GM06990 (cell line): ENCODE measurements at regions not wholly inside any gene's neighbourhood (a gene's known extent, or its start where the extent isn't known, plus 50 kb on each side); places are given as distances from the start of the nearest gene placed in this dataset.

Experiments used
- DNase-seq: peaks from one replicate; pipeline ENCODE4 v3.0.0-alpha.2; 2011; ENCODE audit not compliant: insufficient read length; ENCODE audit errors: extremely low read depth
- H3K27me3 ChIP-seq: replicated peaks from 2 replicates; pipeline ENCODE4 v1.6.0; 2011; ENCODE audit warnings: low read length; ENCODE audit not compliant: control insufficient read depth, insufficient read depth
- H3K36me3 ChIP-seq: 2 replicates; pipeline ENCODE4 v1.5.1; 2011; ENCODE audit warnings: low read length; ENCODE audit not compliant: control insufficient read depth, insufficient read depth
- H3K4me3 ChIP-seq: replicated peaks from 2 replicates; pipeline ENCODE4 v1.5.1; 2011; ENCODE audit warnings: low read depth, mild to moderate bottlenecking, control low read depth, low read length
- TF ChIP-seq, protein P1 (sequence below): IDR thresholded peaks from 2 replicates; pipeline ENCODE4 v1.5.1; 2011; ENCODE audit warnings: low read length, control low read depth, mild to moderate bottlenecking, inconsistent platforms; ENCODE audit not compliant: insufficient read depth, poor library complexity, severe bottlenecking

DNA sequence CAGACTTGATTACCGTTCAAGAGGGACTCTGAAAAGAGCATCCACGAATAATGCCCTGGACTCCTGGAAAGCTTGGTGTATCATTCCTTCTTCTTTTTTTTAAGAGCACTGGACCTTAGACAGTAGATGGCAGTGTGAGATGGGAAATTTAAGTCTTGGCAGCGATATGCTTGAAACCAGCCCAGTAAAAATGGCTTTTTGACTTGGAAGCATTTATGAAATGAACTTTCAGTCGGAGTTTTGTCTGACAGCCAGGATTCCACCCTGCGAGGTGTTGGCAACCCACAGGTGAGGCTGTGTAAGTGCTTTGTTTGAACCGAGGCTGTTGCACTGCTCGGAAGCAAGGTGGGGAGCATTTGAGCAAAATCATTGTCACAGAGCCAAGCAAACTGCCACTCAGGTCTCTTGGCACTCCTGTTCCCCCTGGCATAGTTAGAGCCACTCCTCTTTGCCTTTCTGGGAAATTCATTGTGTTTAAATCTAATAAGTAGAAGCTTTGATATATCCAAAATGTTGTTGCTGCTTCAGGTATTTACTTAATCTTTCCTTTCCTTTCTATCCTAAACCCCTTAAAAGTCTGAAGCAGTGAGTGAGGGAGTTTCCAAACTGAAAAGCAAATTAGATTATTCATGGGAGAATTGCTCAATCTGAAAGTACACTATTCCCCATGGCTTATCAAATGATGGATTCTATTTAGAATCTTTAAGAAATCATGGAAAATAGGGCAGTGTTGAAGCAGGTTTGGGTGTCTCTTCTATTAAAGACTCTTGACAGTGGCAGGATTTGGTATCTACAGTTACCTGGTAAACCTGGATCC is 272.8 kb upstream of the SLC35B3 start:
- no peak for DNase-seq
- Histone ChIP-seq H3K4me3 (no peak overlapping the region), H3K27me3 (no peaks in the 10 kb centered on the region), H3K36me3 (no peaks in the 10 kb centered on the region)
- TF ChIP-seq, protein P1, sequence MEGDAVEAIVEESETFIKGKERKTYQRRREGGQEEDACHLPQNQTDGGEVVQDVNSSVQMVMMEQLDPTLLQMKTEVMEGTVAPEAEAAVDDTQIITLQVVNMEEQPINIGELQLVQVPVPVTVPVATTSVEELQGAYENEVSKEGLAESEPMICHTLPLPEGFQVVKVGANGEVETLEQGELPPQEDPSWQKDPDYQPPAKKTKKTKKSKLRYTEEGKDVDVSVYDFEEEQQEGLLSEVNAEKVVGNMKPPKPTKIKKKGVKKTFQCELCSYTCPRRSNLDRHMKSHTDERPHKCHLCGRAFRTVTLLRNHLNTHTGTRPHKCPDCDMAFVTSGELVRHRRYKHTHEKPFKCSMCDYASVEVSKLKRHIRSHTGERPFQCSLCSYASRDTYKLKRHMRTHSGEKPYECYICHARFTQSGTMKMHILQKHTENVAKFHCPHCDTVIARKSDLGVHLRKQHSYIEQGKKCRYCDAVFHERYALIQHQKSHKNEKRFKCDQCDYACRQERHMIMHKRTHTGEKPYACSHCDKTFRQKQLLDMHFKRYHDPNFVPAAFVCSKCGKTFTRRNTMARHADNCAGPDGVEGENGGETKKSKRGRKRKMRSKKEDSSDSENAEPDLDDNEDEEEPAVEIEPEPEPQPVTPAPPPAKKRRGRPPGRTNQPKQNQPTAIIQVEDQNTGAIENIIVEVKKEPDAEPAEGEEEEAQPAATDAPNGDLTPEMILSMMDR = peak; percentile 21

DNA sequence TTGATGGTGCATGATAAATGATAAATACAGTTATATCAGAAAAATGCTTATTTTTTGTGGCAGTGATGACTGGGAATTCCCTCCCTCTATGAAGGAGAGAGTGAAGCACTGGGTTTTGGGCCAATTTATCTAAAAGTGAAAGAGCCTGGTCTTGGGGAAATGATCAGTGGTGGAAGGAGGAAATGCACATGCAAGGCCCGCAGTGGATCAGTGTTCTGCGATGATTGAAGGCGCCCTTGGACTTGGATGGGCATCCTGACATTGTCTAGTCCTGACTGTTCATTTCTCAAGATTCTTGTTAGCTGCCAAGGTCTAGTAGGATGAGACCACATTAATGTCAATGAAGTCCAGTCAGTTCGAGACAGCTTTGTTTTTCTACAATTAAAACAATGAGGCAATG is 272.0 kb upstream of the SLC35B3 start:
- no peaks in the 10 kb centered on the region for H3K36me3 ChIP-seq
- H3K4me3 ChIP-seq = no peak overlapping the region
- TF ChIP-seq, protein P1 = no peak
- DNase-seq = no peak
- no peaks in the 10 kb centered on the region for H3K27me3 ChIP-seq

DNA sequence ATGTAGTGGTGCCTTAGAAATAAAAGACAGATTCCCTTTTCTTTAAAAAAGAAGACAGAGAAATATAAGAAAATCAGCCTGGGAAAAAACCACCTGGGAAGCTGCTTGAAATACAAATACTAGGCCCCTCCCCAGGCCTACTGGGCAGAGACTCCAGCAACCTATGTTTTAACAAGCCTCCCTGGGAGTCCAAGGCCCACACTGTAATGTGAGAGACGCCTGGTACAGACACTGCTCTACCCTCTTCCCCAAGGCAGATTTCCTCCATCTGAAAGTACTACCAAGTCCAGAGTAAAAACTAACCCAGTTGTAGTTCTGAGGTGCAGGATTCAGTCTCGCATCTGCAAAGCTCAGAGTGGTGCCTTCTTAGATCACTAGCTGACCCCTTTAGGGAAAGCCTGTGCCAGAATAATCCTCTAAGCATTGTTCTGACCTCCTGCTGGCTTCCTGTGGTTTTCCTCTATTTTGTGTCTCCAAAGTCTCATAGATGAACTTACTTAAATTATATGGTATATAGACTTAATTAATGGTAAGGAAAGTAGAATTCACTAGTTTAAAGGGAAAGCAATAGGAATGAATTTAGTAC is 270.2 kb upstream of the SLC35B3 start:
- H3K4me3 ChIP-seq = no peak overlapping the region
- H3K36me3 ChIP-seq = no peaks in the 10 kb centered on the region
- TF ChIP-seq, protein P1 = no peak
- DNase-seq = no peak
- no peaks in the 10 kb centered on the region for H3K27me3 ChIP-seq

DNA sequence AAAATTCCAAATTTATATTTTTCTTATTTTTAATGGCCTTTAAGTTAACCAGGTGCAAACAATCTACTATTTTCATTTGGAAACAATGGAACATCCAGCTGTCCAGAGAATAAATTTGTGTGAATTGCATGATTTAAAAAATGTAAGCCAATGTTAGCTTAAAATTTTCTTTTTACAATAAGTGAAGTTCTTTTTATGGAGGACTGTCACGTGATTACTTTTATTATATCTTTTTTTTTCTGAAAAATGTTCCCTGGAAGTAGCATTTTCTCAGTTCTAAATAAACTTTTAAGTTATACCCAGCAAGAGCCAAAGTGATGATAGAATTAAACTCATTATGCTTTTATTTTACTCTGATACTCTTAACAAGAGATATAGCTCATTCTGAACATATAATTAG is 267.7 kb upstream of the SLC35B3 start:
- H3K4me3 ChIP-seq = no peak overlapping the region
- TF ChIP-seq, protein P1 = no peak
- H3K36me3 ChIP-seq = no peaks in the 10 kb centered on the region
- H3K27me3 ChIP-seq = no peaks in the 10 kb centered on the region
- no peak for DNase-seq

DNA sequence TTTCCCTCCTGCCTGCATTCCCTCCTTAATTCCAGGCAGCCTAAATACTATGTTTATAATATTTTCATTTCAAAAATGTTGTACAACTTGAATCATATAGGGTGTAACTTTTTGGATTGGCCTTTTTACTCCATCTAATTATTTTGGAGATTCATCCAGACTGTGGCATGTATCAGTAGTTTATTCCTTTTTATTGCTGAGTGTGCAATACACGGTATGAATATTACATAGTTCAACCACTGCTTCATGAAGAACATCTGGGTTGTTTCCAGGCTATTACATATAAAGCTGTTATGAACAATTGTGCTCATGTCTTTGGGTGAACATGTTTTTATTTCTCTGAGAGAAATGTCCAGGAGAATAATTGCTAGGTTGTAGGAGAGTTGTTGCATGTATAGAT is 253.5 kb upstream of the SLC35B3 start:
- DNase-seq = no peak
- Histone ChIP-seq H3K4me3 (no peak overlapping the region), H3K36me3 (no peaks in the 10 kb centered on the region), H3K27me3 (no peaks in the 10 kb centered on the region)
- TF ChIP-seq, protein P1 = no peak

DNA sequence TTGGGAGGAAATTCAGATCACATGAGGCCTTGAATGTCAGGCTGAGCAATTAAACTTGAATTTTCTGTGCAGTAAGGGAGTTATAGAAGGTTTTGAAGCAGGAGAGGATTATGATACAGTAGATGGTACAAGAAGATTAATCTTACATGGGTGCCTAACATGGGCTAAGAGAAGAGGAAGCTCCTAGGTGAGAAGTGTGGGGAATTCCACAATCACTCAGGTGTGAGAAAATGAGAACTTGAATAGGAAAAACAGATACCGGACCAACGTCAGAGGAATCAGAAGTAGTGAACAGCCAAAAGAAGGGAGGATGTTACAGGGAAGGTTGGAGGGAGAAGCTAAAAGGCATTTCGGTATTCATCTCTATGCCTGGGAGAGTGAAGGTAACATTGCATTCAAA is 250.7 kb upstream of the SLC35B3 start:
- H3K36me3 ChIP-seq = no peaks in the 10 kb centered on the region
- no peaks in the 10 kb centered on the region for H3K27me3 ChIP-seq
- no peak overlapping the region for H3K4me3 ChIP-seq
- DNase-seq = no peak
- TF ChIP-seq, protein P1 = no peak
